CD1c-positive myeloid dendritic cell (primary cell): ENCODE measurements at regions not wholly inside any gene's neighbourhood (a gene's known extent, or its start where the extent isn't known, plus 50 kb on each side); places are given as distances from the start of the nearest gene placed in this dataset.

Experiments
- DNase-seq: peaks from one replicate; pipeline ENCODE4 v3.0.0-alpha.2; 2016; ENCODE audit errors: extremely low spot score

GRCh38 chr12:113658006-113658655 is 186.5 kb upstream of the LHX5 start:
- DNase-seq, result no peak

DNA sequence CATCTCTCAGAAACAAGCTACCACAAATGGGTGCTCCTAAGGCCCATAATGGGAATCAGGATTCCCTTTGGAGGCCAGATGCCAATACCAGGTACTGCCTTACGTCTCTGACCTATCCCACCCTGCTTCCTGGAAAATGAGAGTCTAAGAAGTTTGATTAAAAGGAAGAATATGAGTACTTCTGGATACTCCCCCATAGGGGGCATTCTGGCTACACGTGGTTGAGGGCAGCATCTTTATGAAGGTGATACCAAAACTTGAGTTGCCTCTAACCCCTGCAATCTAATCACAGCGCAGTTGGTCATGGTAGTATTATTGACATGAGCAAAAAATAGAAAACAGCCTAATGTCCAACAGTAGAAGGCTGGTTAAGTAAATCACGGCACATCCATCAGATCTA is 184.2 kb upstream of the LHX5 start:
- DNase-seq, result no peak

DNA sequence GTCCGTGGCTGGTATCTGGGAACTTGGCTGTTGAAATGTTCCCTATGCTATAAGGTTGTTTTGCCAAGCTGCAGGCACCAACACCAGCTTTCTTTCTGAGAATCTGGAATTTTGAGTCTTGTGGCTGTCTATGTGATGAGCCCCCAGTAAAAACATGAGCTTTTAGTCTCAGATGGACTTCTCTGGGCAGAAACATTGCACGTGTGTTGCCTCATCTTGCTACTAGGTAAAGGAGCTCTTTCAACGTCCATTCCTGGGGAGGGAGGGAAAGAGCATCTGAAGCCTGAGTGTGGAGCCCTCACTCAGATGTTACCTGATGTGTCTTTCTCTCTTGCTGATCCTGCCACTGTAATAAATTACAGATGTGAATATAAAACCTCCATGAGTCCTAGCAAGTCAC is 183.8 kb upstream of the LHX5 start:
- no peak for DNase-seq

GRCh38 chr12:113651662-113652061 is 180.0 kb upstream of the LHX5 start:
- no peak for DNase-seq

GRCh38 chr12:113650476-113650875 is 178.8 kb upstream of the LHX5 start:
- no peak for DNase-seq

- no peak for DNase-seq
These were observed 177.7 kb upstream of the LHX5 start for GRCh38 chr12:113649256-113649830.

DNA sequence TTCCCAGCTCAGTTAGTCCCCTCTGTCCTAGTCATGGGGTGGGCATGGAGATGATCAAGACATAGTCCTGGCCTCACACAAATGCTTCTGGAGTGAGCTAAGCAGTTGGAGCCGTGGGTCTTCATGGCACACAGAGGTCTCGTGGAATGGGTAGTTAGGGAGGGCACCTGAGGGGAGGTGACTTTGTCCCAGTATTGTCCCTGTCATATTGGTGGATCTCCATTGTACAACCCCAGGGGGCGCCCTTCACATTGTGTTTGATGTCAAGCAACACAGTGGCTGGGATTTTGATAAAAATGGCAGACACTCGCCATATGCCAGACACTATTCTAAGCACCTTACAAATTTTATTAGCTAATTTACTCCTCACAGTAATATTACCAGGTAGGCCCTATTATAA is 175.4 kb upstream of the LHX5 start:
- no peak for DNase-seq

DNA sequence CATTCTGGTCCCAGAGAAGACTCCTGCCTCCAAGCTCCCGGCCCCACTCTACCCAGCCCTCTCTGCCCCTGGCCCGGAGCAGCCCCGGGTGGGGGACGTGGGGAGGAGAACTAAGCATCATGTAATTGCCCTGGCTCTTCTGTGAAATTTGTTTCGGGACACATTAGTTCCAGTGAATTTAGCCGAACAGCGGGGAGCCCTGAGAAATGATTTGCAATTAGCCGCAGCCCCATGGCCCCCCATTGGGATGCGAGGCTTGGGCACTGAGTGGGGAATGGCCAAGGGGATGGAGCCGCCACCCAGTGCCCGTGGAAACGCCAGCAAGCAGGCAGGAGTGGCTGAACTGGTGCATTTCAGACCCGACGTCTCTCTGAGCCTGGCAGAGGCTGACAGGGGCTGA is 173.9 kb upstream of the LHX5 start:
- DNase-seq, result no peak

GRCh38 chr12:113645183-113645582 is 173.5 kb upstream of the LHX5 start:
- DNase-seq, result no peak

- no peak for DNase-seq
These were observed 171.7 kb upstream of the LHX5 start for GRCh38 chr12:113643177-113643974.

DNA sequence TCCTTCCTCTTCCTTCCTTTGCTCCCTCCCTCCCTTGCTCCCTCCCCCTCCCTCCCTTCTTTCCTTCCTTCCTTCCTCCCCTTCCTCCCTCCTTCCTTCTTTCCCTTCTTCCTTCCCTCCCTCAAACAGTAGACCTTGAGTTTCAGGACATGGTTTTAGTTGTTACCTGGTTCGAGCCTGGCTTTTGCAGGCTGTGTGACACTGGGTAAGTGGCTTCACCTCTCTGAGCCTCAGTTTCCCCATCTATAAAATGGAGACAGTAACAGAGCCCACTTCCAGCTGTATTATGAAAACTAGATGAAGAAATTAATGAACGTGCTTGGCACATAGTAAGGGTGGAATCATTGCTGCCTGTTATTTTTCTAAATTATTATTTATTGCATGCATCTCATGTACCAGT is 171.0 kb upstream of the LHX5 start:
- DNase-seq, result no peak

GRCh38 chr12:113642216-113642615 is 170.5 kb upstream of the LHX5 start:
- DNase-seq, result no peak

- DNase-seq, result no peak
These were observed 169.9 kb upstream of the LHX5 start for GRCh38 chr12:113641426-113642030.

GRCh38 chr12:113640837-113641236 is 169.2 kb upstream of the LHX5 start:
- no peak for DNase-seq

DNA sequence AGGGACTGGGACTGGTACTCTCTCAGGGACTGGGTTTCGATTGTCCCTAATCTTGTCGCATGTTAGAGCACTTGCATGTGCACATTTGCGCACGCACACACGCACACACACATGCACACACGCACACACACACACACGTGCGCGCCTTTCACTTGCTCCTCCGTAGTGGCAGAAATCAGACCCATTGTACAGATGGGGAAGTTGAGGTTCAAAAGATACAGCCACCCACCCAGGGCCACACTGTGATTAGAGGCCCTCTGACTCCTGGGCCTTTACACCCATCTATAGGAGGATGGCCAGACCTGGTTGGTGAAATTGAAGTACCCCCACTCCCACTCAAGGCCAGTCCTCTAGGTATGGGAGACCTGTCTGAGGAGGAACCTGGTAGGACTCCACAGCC is 167.8 kb upstream of the LHX5 start:
- DNase-seq, result no peak

- DNase-seq, result no peak
These were observed 166.7 kb upstream of the LHX5 start for GRCh38 chr12:113638460-113638775.

DNA sequence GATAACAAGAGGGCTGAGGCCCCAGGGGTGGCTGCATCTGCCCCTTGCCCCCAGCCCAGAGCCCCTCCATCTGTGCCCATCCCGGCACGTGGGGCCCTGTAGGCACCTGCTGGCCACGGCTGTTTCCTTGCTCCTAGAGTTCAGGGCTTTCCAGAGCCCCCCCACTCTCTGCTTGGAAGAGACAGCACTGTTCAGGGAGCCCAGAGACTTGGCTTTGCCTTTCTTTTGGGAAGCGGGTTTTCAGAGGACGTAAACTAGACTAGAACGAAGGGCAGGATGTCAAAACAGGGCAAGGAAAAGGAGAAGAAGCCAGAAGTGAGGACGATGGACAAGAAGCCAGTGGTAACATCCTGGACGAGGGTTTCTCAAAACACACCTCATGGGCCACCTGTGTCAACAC is 163.3 kb upstream of the LHX5 start:
- DNase-seq, result no peak

- no peak for DNase-seq
These were observed 162.8 kb upstream of the LHX5 start for GRCh38 chr12:113634474-113634873.

GRCh38 chr12:113633678-113634332 is 162.1 kb upstream of the LHX5 start:
- no peak for DNase-seq

- no peak for DNase-seq
These were observed 159.0 kb upstream of the LHX5 start for GRCh38 chr12:113630625-113631024.

- no peak for DNase-seq
These were observed 153.8 kb upstream of the LHX5 start for GRCh38 chr12:113625499-113625898.

DNA sequence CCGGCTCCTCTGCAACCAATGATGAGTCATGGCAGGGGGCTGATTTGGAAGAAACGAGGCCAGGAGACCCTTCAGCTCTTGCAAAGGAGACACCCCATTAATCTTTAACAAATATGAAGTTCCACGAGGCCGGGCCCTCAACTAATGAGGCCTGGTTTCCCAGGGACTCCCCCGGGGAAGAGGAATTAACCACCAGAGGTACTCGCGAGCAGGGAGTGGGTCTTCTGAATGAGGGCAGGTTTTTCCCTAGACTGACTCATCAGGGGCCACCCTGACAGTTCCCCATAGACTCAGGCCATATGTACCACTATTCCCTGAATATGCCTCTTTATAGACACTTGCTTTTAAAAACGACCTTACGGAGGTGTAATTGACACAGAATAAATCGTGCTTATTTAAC is 150.7 kb upstream of the LHX5 start:
- no peak for DNase-seq
